HUES6 (cell line): ENCODE measurements at regions not wholly inside any gene's neighbourhood (a gene's known extent, or its start where the extent isn't known, plus 50 kb on each side); places are given as distances from the start of the nearest gene placed in this dataset.

Experiments used
- H3K27ac ChIP-seq: 2 replicates; pipeline ENCODE4 v1.7.0; 2013; ENCODE audit warnings: low read depth, mild to moderate bottlenecking, low read length, inconsistent platforms
- H3K27me3 ChIP-seq: 2 replicates; pipeline ENCODE4 v1.6.1; 2013; ENCODE audit warnings: low read length; ENCODE audit not compliant: control insufficient read depth, insufficient read depth
- H3K36me3 ChIP-seq: 2 replicates; pipeline ENCODE4 v1.6.1; 2013; ENCODE audit warnings: low read length; ENCODE audit not compliant: control insufficient read depth, insufficient read depth
- H3K4me1 ChIP-seq: 2 replicates; pipeline ENCODE4 v1.6.1; 2013; ENCODE audit warnings: low read length; ENCODE audit not compliant: control insufficient read depth, insufficient read depth
- H3K4me3 ChIP-seq: 2 replicates; pipeline ENCODE4 v1.5.1; 2013; ENCODE audit warnings: low read depth, low read length
- H3K9ac ChIP-seq: one replicate; pipeline ENCODE4 v1.6.1; 2013; ENCODE audit warnings: mild to moderate bottlenecking, low read length
- H3K9me3 ChIP-seq: 2 replicates; pipeline ENCODE4 v1.6.1; 2013; ENCODE audit warnings: low read depth, low read length; ENCODE audit not compliant: control insufficient read depth, insufficient read depth

GRCh38 chr3:187618722-187619121 lies 51.5 kb downstream of the SST start:
- Histone ChIP-seq H3K27me3 (peaks cover 48% of the 10 kb centered on the region), H3K4me1 (peaks cover 38% of the 10 kb centered on the region), H3K9me3 (no peaks in the 10 kb centered on the region), H3K27ac (no peak overlapping the region), H3K4me3 (peak overlapping the region; percentile 20; the same call in 1 of the 2 replicates), H3K9ac (no peak overlapping the region), H3K36me3 (no peaks in the 10 kb centered on the region)

- Histone ChIP-seq H3K9me3 (no peaks in the 10 kb centered on the region), H3K9ac (no peak overlapping the region), H3K4me3 (no peak overlapping the region), H3K27ac (no peak overlapping the region), H3K27me3 (peaks cover 39% of the 10 kb centered on the region), H3K36me3 (no peaks in the 10 kb centered on the region), H3K4me1 (peaks cover 34% of the 10 kb centered on the region)
These were observed 53.0 kb downstream of the SST start for GRCh38 chr3:187617213-187617612.

- no peak overlapping the region for H3K4me3 ChIP-seq
- H3K4me1 ChIP-seq = peaks cover 34% of the 10 kb centered on the region
- H3K27ac ChIP-seq = no peak overlapping the region
- no peaks in the 10 kb centered on the region for H3K9me3 ChIP-seq
- H3K9ac ChIP-seq = no peak overlapping the region
- no peaks in the 10 kb centered on the region for H3K36me3 ChIP-seq
- peaks cover 38% of the 10 kb centered on the region for H3K27me3 ChIP-seq
These were observed 53.8 kb downstream of the SST start for GRCh38 chr3:187616307-187616972.

- peaks cover 33% of the 10 kb centered on the region for H3K27me3 ChIP-seq
These were observed 54.6 kb downstream of the SST start for GRCh38 chr3:187615630-187616029.

DNA sequence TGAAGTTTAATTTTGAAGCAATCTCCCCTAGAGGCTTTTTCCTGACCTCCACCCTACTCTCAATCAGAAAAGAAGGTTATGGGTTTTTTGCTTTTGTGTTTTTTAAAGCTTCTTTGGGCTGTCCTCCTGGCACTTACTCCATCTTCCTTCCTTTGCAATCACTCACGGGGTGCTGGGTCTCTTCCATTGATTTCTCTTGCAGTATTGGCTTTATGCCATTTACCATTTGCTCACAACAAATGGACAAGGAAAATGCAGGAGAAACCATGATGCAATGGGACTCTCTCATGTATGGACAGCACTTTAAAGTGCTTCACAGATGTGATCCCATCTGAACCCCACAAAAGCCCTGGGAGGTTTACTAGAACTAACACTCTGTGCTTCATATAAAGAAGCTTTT lies 57.5 kb downstream of the SST start:
- Histone ChIP-seq H3K4me1 (peaks cover 4% of the 10 kb centered on the region), H3K9me3 (no peaks in the 10 kb centered on the region), H3K4me3 (no peak overlapping the region), H3K36me3 (no peaks in the 10 kb centered on the region), H3K27me3 (peaks cover 11% of the 10 kb centered on the region; the same call in 1 of the 2 replicates), H3K9ac (no peak overlapping the region), H3K27ac (no peak overlapping the region)

More at GRCh38 chr3:187615630-187616029, 54.6 kb downstream of the SST start:
- Histone ChIP-seq H3K36me3 (no peaks in the 10 kb centered on the region), H3K9me3 (no peaks in the 10 kb centered on the region), H3K4me3 (no peak overlapping the region), H3K27ac (no peak overlapping the region), H3K9ac (no peak overlapping the region), H3K4me1 (peaks cover 33% of the 10 kb centered on the region)

- no peaks in the 10 kb centered on the region for H3K9me3 ChIP-seq
- no peaks in the 10 kb centered on the region; the same call in 1 of the 2 replicates for H3K4me1 ChIP-seq
- no peak overlapping the region for H3K9ac ChIP-seq
- H3K4me3 ChIP-seq = no peak overlapping the region
- H3K36me3 ChIP-seq = no peaks in the 10 kb centered on the region
- no peak overlapping the region for H3K27ac ChIP-seq
- no peaks in the 10 kb centered on the region for H3K27me3 ChIP-seq
These were observed 59.1 kb downstream of the SST start for GRCh38 chr3:187610981-187611511.

- Histone ChIP-seq H3K9me3 (no peaks in the 10 kb centered on the region), H3K4me1 (peaks cover 20% of the 10 kb centered on the region), H3K27ac (no peak overlapping the region), H3K36me3 (no peaks in the 10 kb centered on the region), H3K27me3 (no peaks in the 10 kb centered on the region), H3K4me3 (no peak overlapping the region), H3K9ac (no peak overlapping the region)
These were observed 75.9 kb downstream of the SST start for GRCh38 chr3:187594272-187594671.

GRCh38 chr3:187593451-187593850 lies 76.7 kb downstream of the SST start:
- peaks cover 20% of the 10 kb centered on the region for H3K4me1 ChIP-seq
- H3K27ac ChIP-seq = no peak overlapping the region
- H3K4me3 ChIP-seq = no peak overlapping the region
- no peak overlapping the region for H3K9ac ChIP-seq
- H3K9me3 ChIP-seq = no peaks in the 10 kb centered on the region
- H3K36me3 ChIP-seq = no peaks in the 10 kb centered on the region
- H3K27me3 ChIP-seq = no peaks in the 10 kb centered on the region

DNA sequence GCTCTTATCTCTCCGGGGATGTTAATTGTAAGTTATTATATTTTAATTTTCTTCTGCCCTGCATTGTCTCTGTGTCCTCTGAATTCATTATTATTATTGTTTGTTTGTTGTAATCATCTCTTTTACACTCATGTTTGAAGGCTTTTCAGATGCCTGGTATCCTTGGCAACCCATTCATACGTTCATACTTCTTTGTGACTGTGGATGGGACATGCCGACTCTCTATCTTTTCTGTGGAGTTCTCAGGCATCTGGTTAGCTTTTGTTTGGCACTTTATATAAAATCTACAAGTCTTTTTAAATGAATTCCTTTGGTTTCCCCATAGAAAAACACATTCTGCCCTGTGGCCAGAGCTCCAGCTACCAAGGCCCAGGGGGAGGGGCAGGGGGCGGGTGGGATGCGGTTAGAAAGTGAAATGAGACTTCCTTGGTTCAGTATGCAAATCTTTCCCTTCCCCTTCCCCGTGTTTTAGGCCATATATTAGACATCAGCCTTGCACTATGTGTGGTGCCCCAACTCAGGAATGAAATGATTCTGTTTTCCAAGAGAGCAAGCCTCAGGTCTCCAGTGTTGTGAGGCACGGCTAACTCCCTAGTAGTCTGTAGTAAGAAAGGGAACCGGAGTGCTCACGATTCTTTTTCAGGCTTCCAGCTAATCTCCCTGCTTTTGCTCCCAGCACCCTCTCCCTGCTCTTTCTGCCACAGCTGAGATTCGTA lies 79.2 kb downstream of the SST start:
- Histone ChIP-seq H3K4me1 (peaks cover 20% of the 10 kb centered on the region), H3K9me3 (no peaks in the 10 kb centered on the region), H3K27me3 (no peaks in the 10 kb centered on the region), H3K4me3 (no peak overlapping the region), H3K27ac (no peak overlapping the region), H3K9ac (no peak overlapping the region), H3K36me3 (no peaks in the 10 kb centered on the region)

- Histone ChIP-seq H3K4me1 (peaks cover 8% of the 10 kb centered on the region), H3K27me3 (no peaks in the 10 kb centered on the region), H3K9ac (no peak overlapping the region), H3K27ac (no peak overlapping the region), H3K36me3 (no peaks in the 10 kb centered on the region), H3K4me3 (no peak overlapping the region), H3K9me3 (no peaks in the 10 kb centered on the region)
These were observed 83.1 kb downstream of the SST start for GRCh38 chr3:187587076-187587475.

DNA sequence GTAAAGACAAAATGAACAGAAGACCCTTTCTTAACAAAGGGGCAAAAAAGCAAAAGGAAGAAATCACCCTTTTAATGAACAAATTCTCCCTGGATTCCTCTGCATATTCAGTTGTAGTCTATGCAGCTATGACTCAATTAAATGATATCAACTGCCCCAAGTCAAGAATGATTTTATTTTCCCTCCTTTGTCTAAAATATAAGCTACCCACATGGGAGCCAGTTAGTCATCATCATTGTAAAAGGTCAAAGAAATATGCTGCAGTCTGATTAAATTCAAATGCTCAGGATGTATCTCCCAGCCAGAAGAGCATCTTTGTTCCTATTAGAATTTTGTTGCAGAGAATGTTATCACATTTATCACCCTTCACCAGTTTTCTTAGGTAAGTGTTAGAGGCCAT lies 84.0 kb downstream of the SST start:
- no peaks in the 10 kb centered on the region for H3K36me3 ChIP-seq
- no peak overlapping the region for H3K4me3 ChIP-seq
- H3K27ac ChIP-seq = no peak overlapping the region
- no peaks in the 10 kb centered on the region for H3K27me3 ChIP-seq
- no peak overlapping the region for H3K9ac ChIP-seq
- peaks cover 1% of the 10 kb centered on the region; the same call in 1 of the 2 replicates for H3K4me1 ChIP-seq
- no peaks in the 10 kb centered on the region for H3K9me3 ChIP-seq
